Kidney (tissue), 13 donors: ENCODE measurements at regions not wholly inside any gene's neighbourhood (a gene's known extent, or its start where the extent isn't known, plus 50 kb on each side); places are given as distances from the start of the nearest gene placed in this dataset.
A peak's percentile ranks its signal among the peaks of the same experiment; 100 is the strongest.

Experiments used
- DNase-seq, 5 donors: peaks; one replicate each; pipeline ENCODE4 v3.0.0-alpha.2; 2013 to 2020
- FAIRE-seq: peaks from 2 replicates; lab custom pipeline; 2012; peaks lifted over from hg19 to GRCh38; lab: Jason Lieb, UNC
- H3K27ac ChIP-seq, 2 donors: one replicate each; pipeline ENCODE4 v1.7.0; 2013; ENCODE audit warnings: low read depth in 2 of 2, low read length in 2 of 2, inconsistent platforms in 1 of 2
- H3K27me3 ChIP-seq: one replicate; pipeline ENCODE4 v1.7.1; 2013; ENCODE audit warnings: low read length, inconsistent platforms; ENCODE audit not compliant: control insufficient read depth, insufficient read depth
- H3K36me3 ChIP-seq, 3 donors: one replicate each; pipeline versions ENCODE4 v1.7.0 to v1.7.1; 2013; ENCODE audit warnings: low read length in 3 of 3, control low read depth in 1 of 3, inconsistent platforms in 1 of 3; ENCODE audit not compliant: insufficient read depth in 3 of 3, control insufficient read depth in 2 of 3
- H3K4me1 ChIP-seq, 3 donors: one replicate each; pipeline versions ENCODE4 v1.7.0 to v1.7.1; 2013; ENCODE audit warnings: low read length in 3 of 3, inconsistent platforms in 1 of 3, low read depth in 1 of 3; ENCODE audit not compliant: control insufficient read depth in 2 of 3, insufficient read depth in 2 of 3
- H3K4me3 ChIP-seq, 3 donors: one replicate each; pipeline versions ENCODE4 v1.7.0 to v1.8.1; 2013; ENCODE audit warnings: low read length in 3 of 3, control low read depth in 1 of 3, inconsistent platforms in 1 of 3
- H3K9ac ChIP-seq, 3 donors: one replicate each; pipeline versions ENCODE4 v1.7.0 to v1.7.1; 2013; ENCODE audit warnings: low read length in 3 of 3, control low read depth in 1 of 3, inconsistent platforms in 1 of 3
- H3K9me3 ChIP-seq, 3 donors: one replicate each; pipeline versions ENCODE4 v1.7.0 to v1.7.1; 2013; ENCODE audit warnings: low read length in 3 of 3, control low read depth in 1 of 3, inconsistent platforms in 1 of 3; ENCODE audit not compliant: control insufficient read depth in 2 of 3, insufficient read depth in 1 of 3
- intact Hi-C: fragments of 100-400 bp; cut with DNase I; formaldehyde crosslinking; loops from one replicate; pipeline ENCODE4 v1.11.1; 2022
- TF ChIP-seq, protein P1 (sequence below): IDR thresholded peaks from 3 replicates; pipeline ENCODE4 v1.5.1; 2012; ENCODE audit warnings: mild to moderate bottlenecking, moderate library complexity, borderline replicate concordance; ENCODE audit not compliant: insufficient read depth; ENCODE audit errors: extremely low read depth
- donor health status: control.
- donor health status: control.
- donor health status: control.
- donor health status: control.
- donor health status: control.
- donor health status: DM: yes; HTN: yes; CAD: no.
- donor health status: Normal renal cell carcinoma (clear cell type).

DNA sequence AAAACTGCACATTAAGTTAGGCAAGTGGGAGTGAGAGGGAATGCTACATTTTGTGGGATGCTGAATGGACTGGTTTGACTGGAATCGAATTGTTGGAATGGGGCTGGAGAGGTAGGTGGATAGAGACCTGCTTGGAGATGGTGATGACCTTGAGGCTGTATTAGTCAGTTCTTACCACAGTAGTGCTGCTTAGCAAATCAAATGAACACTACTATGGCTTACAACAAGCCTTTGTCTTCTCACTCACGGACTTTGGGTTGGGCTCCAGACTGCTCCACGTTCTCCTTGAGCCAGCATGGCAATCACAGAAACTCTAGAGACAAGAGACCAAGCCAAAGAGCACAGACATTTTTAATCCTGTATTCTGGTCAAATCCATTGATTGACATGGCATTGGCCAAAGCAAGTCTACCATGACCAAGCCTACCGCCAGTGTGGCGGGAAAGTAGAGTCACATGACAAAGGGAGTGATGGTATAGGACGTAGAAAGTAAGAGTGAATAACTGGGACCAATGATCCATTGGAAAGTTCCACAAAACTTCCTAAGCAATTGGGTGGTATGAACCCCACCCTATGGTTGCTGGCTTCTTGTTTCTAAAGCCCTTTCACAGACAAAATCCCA is 70.3 kb upstream of the FOXP4 start:
- no peak overlapping the region for H3K4me3 ChIP-seq
- intact Hi-C loops: no loop called here
- DNase-seq (no peak), FAIRE-seq (no peak)
- no peaks in the 10 kb centered on the region for H3K4me1 ChIP-seq
- H3K9ac ChIP-seq: no peak overlapping the region
- no peak overlapping the region for H3K27ac ChIP-seq
- no peaks in the 10 kb centered on the region for H3K9me3 ChIP-seq
- H3K27me3 ChIP-seq: peaks cover 7% of the 10 kb centered on the region
- TF ChIP-seq, protein P1, sequence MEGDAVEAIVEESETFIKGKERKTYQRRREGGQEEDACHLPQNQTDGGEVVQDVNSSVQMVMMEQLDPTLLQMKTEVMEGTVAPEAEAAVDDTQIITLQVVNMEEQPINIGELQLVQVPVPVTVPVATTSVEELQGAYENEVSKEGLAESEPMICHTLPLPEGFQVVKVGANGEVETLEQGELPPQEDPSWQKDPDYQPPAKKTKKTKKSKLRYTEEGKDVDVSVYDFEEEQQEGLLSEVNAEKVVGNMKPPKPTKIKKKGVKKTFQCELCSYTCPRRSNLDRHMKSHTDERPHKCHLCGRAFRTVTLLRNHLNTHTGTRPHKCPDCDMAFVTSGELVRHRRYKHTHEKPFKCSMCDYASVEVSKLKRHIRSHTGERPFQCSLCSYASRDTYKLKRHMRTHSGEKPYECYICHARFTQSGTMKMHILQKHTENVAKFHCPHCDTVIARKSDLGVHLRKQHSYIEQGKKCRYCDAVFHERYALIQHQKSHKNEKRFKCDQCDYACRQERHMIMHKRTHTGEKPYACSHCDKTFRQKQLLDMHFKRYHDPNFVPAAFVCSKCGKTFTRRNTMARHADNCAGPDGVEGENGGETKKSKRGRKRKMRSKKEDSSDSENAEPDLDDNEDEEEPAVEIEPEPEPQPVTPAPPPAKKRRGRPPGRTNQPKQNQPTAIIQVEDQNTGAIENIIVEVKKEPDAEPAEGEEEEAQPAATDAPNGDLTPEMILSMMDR: no peak
- H3K36me3 ChIP-seq: no peaks in the 10 kb centered on the region

DNA sequence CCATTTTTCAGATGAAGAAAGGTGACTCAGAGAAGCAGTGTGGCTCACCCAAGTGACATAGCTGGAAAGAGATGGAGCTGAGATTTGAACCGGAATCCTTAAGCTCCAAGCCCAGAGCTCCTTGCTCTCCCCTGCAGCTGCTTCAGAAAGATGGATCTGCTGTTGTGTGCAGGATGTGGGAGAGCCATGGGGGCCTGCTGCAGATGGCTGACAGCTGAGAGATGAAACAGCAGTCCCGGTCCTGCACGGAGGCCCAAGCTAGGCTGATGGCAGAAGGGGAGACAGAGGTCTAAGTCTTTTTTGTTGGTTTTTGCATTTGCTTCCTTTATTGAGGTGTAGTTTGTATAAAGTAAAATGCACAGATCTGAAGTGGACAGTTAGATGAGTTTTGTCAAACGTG is 69.8 kb upstream of the FOXP4 start:
- TF ChIP-seq, protein P1: no peak
- no peak overlapping the region for H3K9ac ChIP-seq
- intact Hi-C loops: no loop called here
- FAIRE-seq: no peak
- H3K4me3 ChIP-seq: no peak overlapping the region
- no peaks in the 10 kb centered on the region for H3K9me3 ChIP-seq
- H3K27ac ChIP-seq: no peak overlapping the region
- H3K27me3 ChIP-seq: peaks cover 1% of the 10 kb centered on the region
- peak in 1 of 5 donors; percentile 65 for DNase-seq
- H3K4me1 ChIP-seq: no peaks in the 10 kb centered on the region
- H3K36me3 ChIP-seq: no peaks in the 10 kb centered on the region

DNA sequence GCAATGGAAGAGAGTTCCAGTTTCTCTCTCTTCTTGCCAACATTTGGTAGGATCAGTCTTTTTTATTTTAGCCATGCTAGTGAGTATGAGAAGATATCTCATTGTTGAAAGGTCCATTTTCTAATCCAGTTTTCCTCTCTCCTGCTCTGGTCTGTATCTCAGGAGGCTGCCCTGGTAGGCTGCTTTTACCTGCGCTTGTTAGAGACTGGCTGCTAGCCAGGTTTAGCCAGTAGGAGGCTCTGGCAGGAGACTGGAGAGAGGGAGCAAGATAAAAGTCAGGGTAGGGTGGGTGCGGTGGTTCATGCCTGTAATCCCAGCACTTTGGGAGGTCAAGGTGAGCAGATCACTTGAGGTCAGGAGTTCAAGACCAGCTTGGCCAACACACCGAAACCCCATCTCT is 68.6 kb upstream of the FOXP4 start:
- Histone ChIP-seq H3K36me3 (no peaks in the 10 kb centered on the region), H3K9me3 (no peaks in the 10 kb centered on the region), H3K27me3 (no peaks in the 10 kb centered on the region), H3K4me3 (no peak overlapping the region), H3K4me1 (no peaks in the 10 kb centered on the region), H3K27ac (no peak overlapping the region), H3K9ac (no peak overlapping the region)
- DNase-seq: no peak
- intact Hi-C loops: no loop called here
- FAIRE-seq: no peak
- TF ChIP-seq, protein P1: no peak

DNA sequence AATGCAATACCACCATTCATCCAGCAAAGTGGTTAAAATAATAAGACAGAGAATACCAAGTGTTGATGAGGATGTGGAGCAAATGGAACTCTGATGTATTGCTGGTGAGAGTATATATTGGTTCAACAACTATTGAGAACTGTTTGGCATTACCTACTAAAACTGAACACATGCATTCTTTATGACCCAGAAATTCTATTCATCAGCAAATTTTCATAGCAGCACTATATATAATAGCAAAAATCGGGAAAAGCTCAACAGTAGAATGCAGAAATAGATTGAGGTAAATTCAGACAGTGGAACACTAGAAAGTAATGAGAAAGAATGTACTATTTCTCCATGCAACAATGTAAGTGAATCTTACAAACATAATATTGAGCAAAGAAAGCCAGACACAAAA is 62.2 kb upstream of the FOXP4 start:
- FAIRE-seq (no peak), DNase-seq (no peak)
- Histone ChIP-seq H3K27ac (no peak overlapping the region), H3K4me3 (no peak overlapping the region), H3K36me3 (no peaks in the 10 kb centered on the region), H3K9me3 (no peaks in the 10 kb centered on the region), H3K27me3 (no peaks in the 10 kb centered on the region), H3K9ac (no peak overlapping the region), H3K4me1 (peaks cover 0 to 3% (median 0%) of the 10 kb centered on the region in 3 donors)
- TF ChIP-seq, protein P1: no peak
- intact Hi-C loops: no loop called here
